CD4-positive, alpha-beta T cell treated with Interleukin-6 for 4 hours (primary cell): ENCODE measurements at regions not wholly inside any gene's neighbourhood (a gene's known extent, or its start where the extent isn't known, plus 50 kb on each side); places are given as distances from the start of the nearest gene placed in this dataset.

Experiments
- DNase-seq: peaks from one replicate; pipeline ENCODE4 v3.0.0-alpha.2; 2020; ENCODE audit warnings: mixed read lengths

GRCh38 chr18:41338341-41338740, 616.7 kb upstream of the PIK3C3 start:
- no peak for DNase-seq

- no peak for DNase-seq
These were observed 623.4 kb upstream of the PIK3C3 start for GRCh38 chr18:41331661-41332060.

GRCh38 chr18:41326311-41326710, 628.7 kb upstream of the PIK3C3 start:
- DNase-seq, result no peak

- DNase-seq, result no peak
These were observed 630.1 kb upstream of the PIK3C3 start for GRCh38 chr18:41324934-41325333.

GRCh38 chr18:41324020-41324791, 630.8 kb upstream of the PIK3C3 start:
- DNase-seq, result no peak

- DNase-seq, result no peak
These were observed 632.0 kb upstream of the PIK3C3 start for GRCh38 chr18:41323044-41323443.

GRCh38 chr18:41320100-41320499, 634.9 kb upstream of the PIK3C3 start:
- no peak for DNase-seq

GRCh38 chr18:41315134-41315533, 639.9 kb upstream of the PIK3C3 start:
- DNase-seq, result no peak

- DNase-seq, result no peak
These were observed 643.2 kb upstream of the PIK3C3 start for GRCh38 chr18:41311571-41312547.

- DNase-seq, result no peak
These were observed 657.3 kb upstream of the PIK3C3 start for GRCh38 chr18:41297740-41298139.

GRCh38 chr18:41269294-41269693, 685.7 kb upstream of the PIK3C3 start:
- DNase-seq, result no peak

- no peak for DNase-seq
These were observed 686.8 kb upstream of the PIK3C3 start for GRCh38 chr18:41268271-41268670.

GRCh38 chr18:41266616-41267015, 688.4 kb upstream of the PIK3C3 start:
- DNase-seq, result no peak

- no peak for DNase-seq
These were observed 688.8 kb upstream of the PIK3C3 start for GRCh38 chr18:41266204-41266603.

GRCh38 chr18:41265047-41265446, 690.0 kb upstream of the PIK3C3 start:
- DNase-seq, result no peak

- no peak for DNase-seq
These were observed 691.1 kb upstream of the PIK3C3 start for GRCh38 chr18:41263956-41264355.

- no peak for DNase-seq
These were observed 692.3 kb upstream of the PIK3C3 start for GRCh38 chr18:41262688-41263087.

GRCh38 chr18:41244591-41245037, 710.4 kb upstream of the PIK3C3 start:
- DNase-seq, result no peak

GRCh38 chr18:41237317-41237716, 717.7 kb upstream of the PIK3C3 start:
- DNase-seq, result no peak

- DNase-seq, result no peak
These were observed 723.4 kb upstream of the PIK3C3 start for GRCh38 chr18:41231681-41232080.

GRCh38 chr18:41227993-41228392, 727.0 kb upstream of the PIK3C3 start:
- DNase-seq, result no peak

- no peak for DNase-seq
These were observed 728.1 kb upstream of the PIK3C3 start for GRCh38 chr18:41226911-41227310.

- DNase-seq, result no peak
These were observed 728.8 kb upstream of the PIK3C3 start for GRCh38 chr18:41226186-41226585.
